HepG2 (cell line): ENCODE measurements at regions not wholly inside any gene's neighbourhood (a gene's known extent, or its start where the extent isn't known, plus 50 kb on each side); places are given as distances from the start of the nearest gene placed in this dataset.
A peak's percentile ranks its signal among the peaks of the same experiment; 100 is the strongest.

Experiments used
- ATAC-seq: fragments of 200-7000 bp; cut with Tn5 transposase; 3 replicates; pipeline ENCODE4 v1.9.1; 2020; ENCODE audit warnings: mild to moderate bottlenecking, moderate library complexity
- BruUV-seq: library from RNA; stranded (reverse); fragments of 400-500 nt; replicated peaks from 2 replicates; lab custom pipeline; 2021; lab: Mats Ljungman, UMichigan
- CTCF ChIA-PET: fragments of 300-600 bp; formaldehyde crosslinking; extraction: SDS; loops from one replicate; lab custom pipeline; 2021; ENCODE audit warnings: low total read pairs, inconsistent platforms, low intra/inter-chr PET ratio; lab: Yijun Ruan, JAX
- POLR2A ChIA-PET: fragments of 350-600 bp; sonication (Branson Sonifier 250); formaldehyde crosslinking; loops from one replicate; lab custom pipeline; 2020; ENCODE audit warnings: antibody characterized with exemption, inconsistent platforms; lab: Yijun Ruan, JAX
- DNase-seq: peaks from one replicate; pipeline ENCODE4 v3.0.0-alpha.2; 2015; ENCODE audit warnings: low spot score
- FAIRE-seq: peaks from 3 replicates; lab custom pipeline; 2011; peaks lifted over from hg19 to GRCh38; lab: Jason Lieb, UNC
- H2AFZ ChIP-seq: one replicate; pipeline ENCODE4 v1.6.1; 2011; ENCODE audit warnings: low read length, inconsistent platforms
- H3K27ac ChIP-seq: fragments of 300-600 bp; 3 replicates; pipeline ENCODE4 v1.8.0; 2011; ENCODE audit warnings: mixed run types, mild to moderate bottlenecking, mixed read lengths, low read length, inconsistent platforms; ENCODE audit not compliant: insufficient read depth; ENCODE audit errors: extremely low read length
- H3K27me3 ChIP-seq, 2 experiments: fragments of 200-600 bp in 1 of 2; 2 replicates in 1 of 2; 3 replicates in 1 of 2; pipeline versions ENCODE4 v1.6.0 to v1.8.0; 2011; ENCODE audit warnings: low read length in 2 of 2, mild to moderate bottlenecking in 2 of 2, moderate library complexity in 2 of 2, inconsistent platforms in 1 of 2; ENCODE audit not compliant: insufficient read depth in 2 of 2, control insufficient read depth in 1 of 2
- H3K36me3 ChIP-seq, 2 experiments: fragments of 200-600 bp in 1 of 2; replicated peaks in 1 of 2; 2 replicates in 1 of 2; 3 replicates in 1 of 2; pipeline versions ENCODE4 v1.5.1 to v1.8.0; 2011; ENCODE audit warnings: low read length in 2 of 2, inconsistent platforms in 1 of 2; ENCODE audit not compliant: insufficient read depth in 2 of 2, control insufficient read depth in 1 of 2
- H3K4me1 ChIP-seq: 2 replicates; pipeline ENCODE4 v1.5.1; 2012; ENCODE audit warnings: low read length, inconsistent platforms; ENCODE audit not compliant: insufficient read depth
- H3K4me2 ChIP-seq: 2 replicates; pipeline ENCODE4 v1.6.0; 2011; ENCODE audit warnings: low read depth, low read length, inconsistent platforms
- H3K4me3 ChIP-seq, 3 experiments: fragments of 200-600 bp in 1 of 3; sonication (generic), shearing (Covaris generic) in 1 of 3; replicated peaks in 1 of 3; 2 replicates each; pipeline ENCODE4 v1.5.1; 2011 to 2016; ENCODE audit warnings: low read length in 3 of 3, inconsistent platforms in 2 of 3, low read depth in 2 of 3, mild to moderate bottlenecking in 2 of 3, control low read depth in 1 of 3, mixed read lengths in 1 of 3; ENCODE audit not compliant: insufficient read depth in 1 of 3
- H3K79me2 ChIP-seq: one replicate; pipeline ENCODE4 v1.6.1; 2011; ENCODE audit warnings: low read length, inconsistent platforms; ENCODE audit not compliant: insufficient read depth
- H3K9ac ChIP-seq: 2 replicates; pipeline ENCODE4 v1.6.0; 2011; ENCODE audit warnings: mild to moderate bottlenecking, low read depth, low read length, inconsistent platforms; ENCODE audit not compliant: insufficient read depth
- H3K9me3 ChIP-seq: 2 replicates; pipeline ENCODE4 v1.5.1; 2012; ENCODE audit warnings: mild to moderate bottlenecking, low read length
- H4K20me1 ChIP-seq: 2 replicates; pipeline ENCODE4 v1.6.0; 2011; ENCODE audit warnings: inconsistent platforms, mild to moderate bottlenecking, low read length, moderate library complexity; ENCODE audit not compliant: insufficient read depth
- ELF4 ChIP-seq: sonication (generic); formaldehyde crosslinking; IDR thresholded peaks from 2 replicates; pipeline ENCODE4 v1.5.0; 2020; ENCODE audit warnings: missing genetic modification reagents, mild to moderate bottlenecking, moderate library complexity, borderline replicate concordance
- NFKBIZ ChIP-seq: IDR thresholded peaks from 2 replicates; pipeline ENCODE4 v1.6.1; 2018; ENCODE audit warnings: missing genetic modification reagents, missing compliant biosample characterization
- PAWR ChIP-seq: sonication (generic); formaldehyde crosslinking; IDR thresholded peaks from 2 replicates; pipeline ENCODE4 v1.4.0; 2020; ENCODE audit warnings: missing genetic modification reagents, mild to moderate bottlenecking, borderline replicate concordance
- ZNF121 ChIP-seq: sonication (generic); formaldehyde crosslinking; IDR thresholded peaks from 2 replicates; pipeline ENCODE4 v1.5.0; 2020; ENCODE audit warnings: mild to moderate bottlenecking, missing genetic modification reagents
- ZNF263 ChIP-seq: sonication (generic); formaldehyde crosslinking; IDR thresholded peaks from 2 replicates; pipeline ENCODE4 v1.4.0; 2020; ENCODE audit warnings: missing genetic modification reagents
- ZNF768 ChIP-seq: sonication (generic); formaldehyde crosslinking; IDR thresholded peaks from 2 replicates; pipeline ENCODE4 v1.4.0; 2020; ENCODE audit warnings: missing genetic modification reagents
- WGBS: methylation state at CpG from one replicate; pipeline ENCODE4 v1.1.6; 2017; ENCODE audit warnings: low lambda C conversion rate; 5-methylcytosine and 5-hydroxymethylcytosine counted together
- in situ Hi-C: cut with HindIII; loops from 2 replicates; pipeline ENCODE4 v1.10.0; 2017; ENCODE audit warnings: low pct_unique_long_range_greater_than_20kb; ENCODE audit not compliant: extremely low pct_ligation_motif_present
- intact Hi-C: fragments of 100-400 bp; cut with micrococcal nuclease; formaldehyde crosslinking; loops from one replicate; pipeline ENCODE4 v1.10.0; 2022; ENCODE audit not compliant: unreplicated experiment

GRCh38 chr2:134145519-134145918 is 108.4 kb upstream of the MGAT5 start:
- WGBS = 93% methylated on average over 5 of the region's 5 CpGs

GRCh38 chr2:134146161-134146560 is 107.7 kb upstream of the MGAT5 start:
- H3K27me3 ChIP-seq = no peaks in the 10 kb centered on the region
- H3K4me3 ChIP-seq = no peak overlapping the region
- TF ChIP-seq PAWR (CRISPR knock-in tag) = no peak
- TF ChIP-seq ZNF121 (CRISPR knock-in tag) = 0 out of 2 replicates have a peak, but pooled peaks have one; percentile 6
- TF ChIP-seq, all 625 proteins: peak for 1
- ChIA-PET CTCF (no interaction called here), POLR2A (no interaction called here)
- in situ Hi-C loops (no loop called here), intact Hi-C loops (no loop called here)
- Histone ChIP-seq H3K4me2 (no peak overlapping the region), H3K4me1 (peaks cover 6% of the 10 kb centered on the region; the same call in 1 of the 2 replicates), H4K20me1 (peaks cover 10% of the 10 kb centered on the region), H3K9ac (no peak overlapping the region), H3K9me3 (no peaks in the 10 kb centered on the region), H3K36me3 (peaks cover 0 to 1% of the 10 kb centered on the region in 2 experiments; a peak in 1 of 5 replicates), H3K79me2 (peaks cover 52% of the 10 kb centered on the region), H3K27ac (no peak overlapping the region), H2AFZ (no peak overlapping the region)
- WGBS = 89% methylated on average over 3 of the region's 3 CpGs
- no TSS peak for BruUV-seq
- FAIRE-seq = no peak
- ATAC-seq = no peak
- no peak for DNase-seq

More at GRCh38 chr2:134145519-134145918, 108.4 kb upstream of the MGAT5 start:
- intact Hi-C loops = no loop called here
- no peak for FAIRE-seq
- Histone ChIP-seq H3K4me2 (no peak overlapping the region), H3K4me1 (peaks cover 6% of the 10 kb centered on the region; the same call in 1 of the 2 replicates), H3K79me2 (peaks cover 52% of the 10 kb centered on the region), H3K4me3 (no peak overlapping the region), H3K27ac (no peak overlapping the region), H4K20me1 (peaks cover 10% of the 10 kb centered on the region), H3K27me3 (no peaks in the 10 kb centered on the region), H3K9me3 (no peaks in the 10 kb centered on the region), H2AFZ (no peak overlapping the region), H3K9ac (no peak overlapping the region), H3K36me3 (peaks cover 0 to 1% of the 10 kb centered on the region in 2 experiments; a peak in 1 of 5 replicates)
- CTCF ChIA-PET = no interaction called here
- no peak for DNase-seq
- no peak for ATAC-seq
- in situ Hi-C loops = no loop called here
- TF ChIP-seq ZNF768 (CRISPR knock-in tag) = peak; percentile 73; the same call in 1 of the 2 replicates
- TF ChIP-seq ZNF263 (CRISPR knock-in tag) = no peak
- TF ChIP-seq ELF4 (CRISPR knock-in tag) = no peak
- no peak for TF ChIP-seq NFKBIZ (CRISPR knock-in tag)
- no TSS peak for BruUV-seq
- POLR2A ChIA-PET = no interaction called here
